ENCODE measurements at regions not wholly inside any gene's neighbourhood (a gene's known extent, or its start where the extent isn't known, plus 50 kb on each side); places are given as distances from the start of the nearest gene placed in this dataset.

DNA sequence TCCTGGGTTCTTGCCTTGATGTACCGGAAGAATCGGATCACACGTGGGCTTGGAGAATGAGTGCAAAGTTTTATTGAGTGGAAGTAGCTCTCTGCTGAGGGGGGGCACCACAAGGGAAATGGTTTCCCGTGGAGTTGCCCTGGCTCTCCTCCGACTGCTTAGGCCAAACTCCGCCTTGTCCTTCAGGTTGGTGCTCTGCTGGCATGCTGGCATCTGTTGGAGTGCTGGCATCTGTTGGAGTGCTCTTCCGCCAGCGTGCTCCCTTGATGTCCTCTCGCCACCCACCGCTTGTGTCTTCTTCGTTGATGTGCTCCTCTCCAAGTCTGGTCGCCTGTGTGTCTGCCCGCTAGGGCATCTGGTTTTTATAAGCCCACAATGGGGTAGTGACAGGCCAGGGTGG lies 317.1 kb upstream of the HSF2 start:
- H2AFZ ChIP-seq (ENCODE audit: low read length) = no peak overlapping the region
- H4K20me1 ChIP-seq (ENCODE audit: insufficient read depth, low read length) = no peaks in the 10 kb centered on the region
- H3K9ac ChIP-seq (ENCODE audit: insufficient read depth, low read depth, low read length) = no peak overlapping the region
- H3K36me3 ChIP-seq (replicated peaks in 1 of 2; ENCODE audit: control insufficient read depth in 1 of 2, insufficient read depth in 2 of 2, low read length in 2 of 2) = no peaks in the 10 kb centered on the region
- peak overlapping the region; percentile 60 for H3K4me2 ChIP-seq (ENCODE audit: low read depth, low read length)
- TF ChIP-seq, protein P1, sequence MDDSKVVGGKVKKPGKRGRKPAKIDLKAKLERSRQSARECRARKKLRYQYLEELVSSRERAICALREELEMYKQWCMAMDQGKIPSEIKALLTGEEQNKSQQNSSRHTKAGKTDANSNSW (CRISPR knock-in tag; IDR thresholded peaks at IDR 0.05; ENCODE audit: borderline replicate concordance) = no peak
- 0 out of 2 replicates have a peak, but pooled peaks have one; percentile 50 for TF ChIP-seq ZNF225 (CRISPR knock-in tag; IDR thresholded peaks at IDR 0.05)
- 67% methylated on average over 13 of the region's 13 CpGs for WGBS (ENCODE audit: low lambda C conversion rate)
- no peak for DNase-seq (ENCODE audit: low spot score)
- no peak overlapping the region for H3K4me3 ChIP-seq (replicated peaks in 1 of 3; ENCODE audit: insufficient read depth in 1 of 3, low read depth in 2 of 3, low read length in 3 of 3)
- ChIA-PET POLR2A (no interaction called here), CTCF (ENCODE audit: low intra/inter-chr PET ratio, low total read pairs) (no interaction called here)
- FAIRE-seq = no peak
- H3K27me3 ChIP-seq (ENCODE audit: control insufficient read depth in 1 of 2, insufficient read depth in 2 of 2, low read length in 2 of 2) = no peaks in the 10 kb centered on the region
- H3K9me3 ChIP-seq (ENCODE audit: low read length) = no peaks in the 10 kb centered on the region
- intact Hi-C loops (cut with micrococcal nuclease; ENCODE audit: unreplicated experiment) = no loop called here
- no peaks in the 10 kb centered on the region for H3K79me2 ChIP-seq (ENCODE audit: insufficient read depth, low read length)
- in situ Hi-C loops (cut with HindIII; ENCODE audit: extremely low pct_ligation_motif_present, low pct_unique_long_range_greater_than_20kb) = no loop called here
- H3K4me1 ChIP-seq (ENCODE audit: insufficient read depth, low read length) = no peaks in the 10 kb centered on the region
- H3K27ac ChIP-seq (ENCODE audit: extremely low read length, insufficient read depth, low read length) = no peak overlapping the region
- no TSS peak for BruUV-seq (replicated peaks)
- ATAC-seq = peak; percentile 24; the same call in 1 of the 3 replicates

DNA sequence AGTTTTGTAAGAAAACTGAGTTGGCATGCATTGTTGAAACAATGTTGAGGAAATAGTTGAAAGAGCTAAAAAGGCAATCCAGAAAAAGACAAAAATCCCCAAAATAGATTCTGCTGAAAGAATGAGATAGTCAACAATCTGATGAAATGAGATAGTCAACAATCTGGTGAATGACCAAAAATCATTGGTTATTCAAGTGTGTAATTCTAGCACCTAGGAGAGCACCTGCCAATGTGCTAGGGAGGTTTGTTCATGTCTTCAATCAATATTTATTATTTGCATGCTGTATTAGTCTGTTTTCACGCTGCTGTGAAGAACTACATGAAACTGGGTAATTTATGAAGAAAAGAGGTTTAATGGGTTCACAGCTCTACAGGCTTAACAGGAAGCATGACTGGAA lies 307.1 kb upstream of the HSF2 start:
- 0% methylated on average over 1 of the region's 1 CpG for WGBS (ENCODE audit: low lambda C conversion rate)
- Histone ChIP-seq H3K4me3 (replicated peaks in 1 of 3; ENCODE audit: insufficient read depth in 1 of 3, low read depth in 2 of 3, low read length in 3 of 3) (no peak overlapping the region), H3K36me3 (replicated peaks in 1 of 2; ENCODE audit: control insufficient read depth in 1 of 2, insufficient read depth in 2 of 2, low read length in 2 of 2) (no peaks in the 10 kb centered on the region), H3K27me3 (ENCODE audit: control insufficient read depth in 1 of 2, insufficient read depth in 2 of 2, low read length in 2 of 2) (no peaks in the 10 kb centered on the region), H3K9me3 (ENCODE audit: low read length) (no peaks in the 10 kb centered on the region), H3K79me2 (ENCODE audit: insufficient read depth, low read length) (no peaks in the 10 kb centered on the region), H3K27ac (ENCODE audit: extremely low read length, insufficient read depth, low read length) (no peak overlapping the region), H3K9ac (ENCODE audit: insufficient read depth, low read depth, low read length) (no peak overlapping the region), H2AFZ (ENCODE audit: low read length) (no peak overlapping the region), H3K4me2 (ENCODE audit: low read depth, low read length) (no peak overlapping the region), H4K20me1 (ENCODE audit: insufficient read depth, low read length) (no peaks in the 10 kb centered on the region), H3K4me1 (ENCODE audit: insufficient read depth, low read length) (no peaks in the 10 kb centered on the region)
- no peak for DNase-seq (ENCODE audit: low spot score)
- ATAC-seq = no peak
- FAIRE-seq = no peak
- intact Hi-C loops (cut with micrococcal nuclease; ENCODE audit: unreplicated experiment) (no loop called here), in situ Hi-C loops (cut with HindIII; ENCODE audit: extremely low pct_ligation_motif_present, low pct_unique_long_range_greater_than_20kb) (no loop called here)
- BruUV-seq (replicated peaks) = no TSS peak
- CTCF ChIA-PET (ENCODE audit: low intra/inter-chr PET ratio, low total read pairs) = no interaction called here
- POLR2A ChIA-PET = no interaction called here
- no peak for TF ChIP-seq KLF11 (CRISPR knock-in tag; IDR thresholded peaks at IDR 0.05)
- TF ChIP-seq ZEB1 (IDR thresholded peaks at IDR 0.05; ENCODE audit: insufficient replicate concordance, low read depth) = no peak
- TF ChIP-seq RARA (CRISPR knock-in tag; IDR thresholded peaks at IDR 0.05) = no peak
- TF ChIP-seq ZNF816 (CRISPR knock-in tag; IDR thresholded peaks at IDR 0.05; ENCODE audit: borderline replicate concordance) = no peak
- TF ChIP-seq, protein P2, sequence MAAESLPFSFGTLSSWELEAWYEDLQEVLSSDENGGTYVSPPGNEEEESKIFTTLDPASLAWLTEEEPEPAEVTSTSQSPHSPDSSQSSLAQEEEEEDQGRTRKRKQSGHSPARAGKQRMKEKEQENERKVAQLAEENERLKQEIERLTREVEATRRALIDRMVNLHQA (CRISPR knock-in tag; IDR thresholded peaks at IDR 0.05) = no peak
- TF ChIP-seq, protein P3, sequence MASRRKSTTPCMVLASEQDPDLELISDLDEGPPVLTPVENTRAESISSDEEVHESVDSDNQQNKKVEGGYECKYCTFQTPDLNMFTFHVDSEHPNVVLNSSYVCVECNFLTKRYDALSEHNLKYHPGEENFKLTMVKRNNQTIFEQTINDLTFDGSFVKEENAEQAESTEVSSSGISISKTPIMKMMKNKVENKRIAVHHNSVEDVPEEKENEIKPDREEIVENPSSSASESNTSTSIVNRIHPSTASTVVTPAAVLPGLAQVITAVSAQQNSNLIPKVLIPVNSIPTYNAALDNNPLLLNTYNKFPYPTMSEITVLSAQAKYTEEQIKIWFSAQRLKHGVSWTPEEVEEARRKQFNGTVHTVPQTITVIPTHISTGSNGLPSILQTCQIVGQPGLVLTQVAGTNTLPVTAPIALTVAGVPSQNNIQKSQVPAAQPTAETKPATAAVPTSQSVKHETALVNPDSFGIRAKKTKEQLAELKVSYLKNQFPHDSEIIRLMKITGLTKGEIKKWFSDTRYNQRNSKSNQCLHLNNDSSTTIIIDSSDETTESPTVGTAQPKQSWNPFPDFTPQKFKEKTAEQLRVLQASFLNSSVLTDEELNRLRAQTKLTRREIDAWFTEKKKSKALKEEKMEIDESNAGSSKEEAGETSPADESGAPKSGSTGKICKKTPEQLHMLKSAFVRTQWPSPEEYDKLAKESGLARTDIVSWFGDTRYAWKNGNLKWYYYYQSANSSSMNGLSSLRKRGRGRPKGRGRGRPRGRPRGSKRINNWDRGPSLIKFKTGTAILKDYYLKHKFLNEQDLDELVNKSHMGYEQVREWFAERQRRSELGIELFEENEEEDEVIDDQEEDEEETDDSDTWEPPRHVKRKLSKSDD (CRISPR knock-in tag; IDR thresholded peaks at IDR 0.05; ENCODE audit: low read depth) = no peak
- TF ChIP-seq ZNF75D (CRISPR knock-in tag; IDR thresholded peaks at IDR 0.05; ENCODE audit: borderline replicate concordance) = no peak
- no peak for TF ChIP-seq THYN1 (CRISPR knock-in tag; IDR thresholded peaks at IDR 0.05; ENCODE audit: borderline replicate concordance, low read depth)
- no peak for TF ChIP-seq TBX3 (IDR thresholded peaks at IDR 0.05; ENCODE audit: borderline replicate concordance)
- TF ChIP-seq PHB2 (IDR thresholded peaks at IDR 0.05; ENCODE audit: partially characterized antibody) = no peak
- TF ChIP-seq IRF2 (CRISPR knock-in tag; IDR thresholded peaks at IDR 0.05) = no peak
- TF ChIP-seq, protein P4, sequence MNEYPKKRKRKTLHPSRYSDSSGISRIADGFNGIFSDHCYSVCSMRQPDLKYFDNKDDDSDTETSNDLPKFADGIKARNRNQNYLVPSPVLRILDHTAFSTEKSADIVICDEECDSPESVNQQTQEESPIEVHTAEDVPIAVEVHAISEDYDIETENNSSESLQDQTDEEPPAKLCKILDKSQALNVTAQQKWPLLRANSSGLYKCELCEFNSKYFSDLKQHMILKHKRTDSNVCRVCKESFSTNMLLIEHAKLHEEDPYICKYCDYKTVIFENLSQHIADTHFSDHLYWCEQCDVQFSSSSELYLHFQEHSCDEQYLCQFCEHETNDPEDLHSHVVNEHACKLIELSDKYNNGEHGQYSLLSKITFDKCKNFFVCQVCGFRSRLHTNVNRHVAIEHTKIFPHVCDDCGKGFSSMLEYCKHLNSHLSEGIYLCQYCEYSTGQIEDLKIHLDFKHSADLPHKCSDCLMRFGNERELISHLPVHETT (CRISPR knock-in tag; conservative IDR thresholded peaks at IDR 0.05) = no peak
- TF ChIP-seq TAF1 (CRISPR knock-in tag; IDR thresholded peaks at IDR 0.05) = no peak
- TF ChIP-seq ERF (CRISPR knock-in tag; IDR thresholded peaks at IDR 0.05) = no peak
- no peak for TF ChIP-seq ZNF883 (CRISPR knock-in tag; IDR thresholded peaks at IDR 0.05; ENCODE audit: not compliant biosample characterization)
